DMS 273 treated with DMSO at 0.1 percent for 48 hours (cell line): ENCODE measurements at regions not wholly inside any gene's neighbourhood (a gene's known extent, or its start where the extent isn't known, plus 50 kb on each side); places are given as distances from the start of the nearest gene placed in this dataset.
"Not testable (repeated sequence)": the region's sequence is repeated elsewhere in the genome, so short reads cannot be mapped to it uniquely, and the experiment has no call there.

Source experiments
- DNase-seq: peaks from one replicate; lab custom pipeline; 2025; lab: John Stamatoyannopoulos, UW

GRCh38 chr1:143764831-143765230 is 207.0 kb downstream of the FAM72C start:
- not testable (repeated sequence) for DNase-seq

DNA sequence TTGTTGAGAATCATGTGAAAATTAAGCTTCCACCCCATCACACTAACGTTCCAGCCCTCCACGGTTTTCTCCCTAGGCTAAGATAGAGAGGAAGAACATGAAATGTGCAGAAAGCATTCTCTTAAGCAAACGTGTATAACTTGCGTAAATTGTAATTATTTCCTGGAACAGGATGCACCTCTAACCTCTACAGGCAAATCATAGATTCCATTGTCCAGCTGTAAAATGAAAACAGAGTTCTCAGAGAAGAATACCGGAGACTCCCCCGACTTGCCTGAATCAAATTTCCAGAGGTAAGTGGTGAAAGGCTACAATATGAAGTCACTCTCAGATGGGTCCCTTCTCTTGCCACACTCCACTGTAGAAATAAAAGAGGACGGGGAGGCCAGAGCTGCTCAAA is 211.4 kb downstream of the FAM72C start:
- not testable (repeated sequence) for DNase-seq

DNA sequence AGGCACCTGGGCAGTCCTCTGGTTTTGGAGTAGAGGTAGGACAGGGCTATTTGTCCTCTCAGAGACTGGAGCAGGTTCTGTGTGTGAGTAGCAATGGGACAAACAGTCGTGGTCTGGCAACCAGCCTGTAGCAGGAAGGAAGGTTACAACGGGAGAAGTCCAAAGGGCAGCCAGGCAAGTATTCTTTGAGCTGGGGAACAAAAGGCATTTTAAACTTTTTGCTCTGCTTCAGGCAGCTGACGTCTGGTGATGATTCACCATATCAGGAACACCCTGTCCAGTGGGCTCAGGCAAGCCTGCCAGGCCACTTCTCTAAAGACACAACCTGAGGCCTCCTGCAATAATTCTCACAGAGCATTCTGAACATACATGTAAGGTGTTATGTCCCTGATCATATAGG is 215.8 kb downstream of the FAM72C start:
- not testable (repeated sequence) for DNase-seq

- no peak for DNase-seq
Measured at GRCh38 chr1:143748906-143749305, 222.9 kb downstream of the FAM72C start.

GRCh38 chr1:143736562-143736961 is 235.2 kb downstream of the FAM72C start:
- DNase-seq: no peak

GRCh38 chr1:143735764-143736461 is 235.9 kb downstream of the FAM72C start:
- peak; percentile 4 for DNase-seq

GRCh38 chr1:143734261-143734660 is 237.5 kb downstream of the FAM72C start:
- not testable (repeated sequence) for DNase-seq

- DNase-seq: not testable (repeated sequence)
Measured at GRCh38 chr1:143730890-143731289, 240.9 kb downstream of the FAM72C start.

DNA sequence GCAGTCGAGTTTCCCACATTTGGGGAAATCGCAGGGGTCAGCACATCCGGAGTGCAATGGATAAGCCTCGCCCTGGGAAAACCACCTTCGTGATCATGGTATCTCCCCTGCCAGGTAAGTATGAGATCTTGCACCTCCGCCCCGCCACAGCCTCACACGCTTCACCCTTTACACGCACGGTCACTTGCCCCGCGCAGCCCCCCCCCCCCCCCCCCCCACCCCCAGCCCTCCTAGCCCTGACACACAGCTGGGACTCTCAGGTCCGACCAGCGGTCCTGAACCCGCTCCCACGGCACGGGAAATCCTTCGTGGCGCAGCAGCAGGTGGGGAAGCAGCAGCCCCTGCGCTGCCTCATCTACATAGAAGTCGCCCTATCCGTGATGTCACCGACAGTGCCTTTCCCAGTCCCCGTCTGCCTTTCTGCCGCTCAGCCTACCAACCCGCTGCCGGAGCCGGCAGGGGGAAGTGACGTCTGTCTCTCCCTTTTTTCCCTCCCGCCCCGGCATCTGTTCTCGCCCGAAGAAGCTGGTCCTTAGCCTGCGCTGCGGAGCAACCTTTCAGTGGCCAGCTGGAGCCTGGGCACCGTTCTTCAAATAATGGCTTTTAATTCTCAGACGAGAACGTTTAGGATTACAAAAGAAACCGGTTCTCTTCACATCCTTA is 242.2 kb downstream of the FAM72C start:
- DNase-seq: not testable (repeated sequence)

DNA sequence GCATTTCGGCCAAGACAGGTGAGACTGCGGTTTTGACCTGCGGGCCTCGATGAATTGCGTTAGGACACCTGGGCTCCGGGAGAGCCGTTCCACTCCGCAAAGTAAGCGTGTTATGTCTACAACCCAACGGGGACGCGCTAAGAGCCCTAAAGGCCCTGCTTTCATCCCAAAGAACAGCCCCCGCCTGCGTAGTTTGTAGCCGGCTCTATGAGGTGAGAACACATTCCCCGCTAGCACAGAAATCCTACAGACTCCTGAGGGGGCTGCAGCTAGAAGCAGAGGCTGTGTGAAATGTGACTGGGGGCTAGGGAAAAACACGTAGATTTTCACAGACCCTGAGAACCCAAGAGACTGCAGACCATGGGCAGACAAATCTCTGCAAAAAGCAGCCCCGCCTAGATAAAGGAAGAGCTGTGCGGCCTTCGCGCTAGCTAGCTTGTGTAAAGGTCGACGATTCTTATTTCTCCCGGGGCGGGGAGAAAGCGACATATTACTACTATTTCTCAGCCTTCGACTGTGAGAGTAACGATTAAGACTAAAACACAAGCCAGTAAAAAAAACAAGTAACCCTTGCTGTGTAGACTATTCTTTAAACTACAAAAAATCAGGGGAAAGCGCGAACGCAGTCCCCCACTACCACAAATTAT is 242.9 kb downstream of the FAM72C start:
- not testable (repeated sequence) for DNase-seq

DNA sequence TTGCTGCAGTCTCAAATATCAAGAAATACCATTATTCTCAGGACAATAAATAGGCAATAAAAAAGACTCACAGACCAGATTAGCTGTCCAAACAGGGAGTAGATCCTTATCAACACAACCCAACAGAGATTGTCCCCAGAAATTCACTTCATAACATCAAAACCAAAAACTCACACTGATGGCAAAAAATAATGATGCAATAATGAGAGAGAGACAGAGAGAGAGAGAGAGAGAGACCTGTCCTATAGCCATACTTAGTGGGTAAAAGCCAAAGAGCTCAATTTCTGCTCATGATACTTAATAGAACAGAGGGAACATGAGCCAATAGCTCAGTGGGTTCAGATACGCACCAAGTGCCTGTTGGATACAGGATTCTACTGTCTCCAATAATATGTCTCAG is 244.5 kb downstream of the FAM72C start:
- no peak for DNase-seq

DNA sequence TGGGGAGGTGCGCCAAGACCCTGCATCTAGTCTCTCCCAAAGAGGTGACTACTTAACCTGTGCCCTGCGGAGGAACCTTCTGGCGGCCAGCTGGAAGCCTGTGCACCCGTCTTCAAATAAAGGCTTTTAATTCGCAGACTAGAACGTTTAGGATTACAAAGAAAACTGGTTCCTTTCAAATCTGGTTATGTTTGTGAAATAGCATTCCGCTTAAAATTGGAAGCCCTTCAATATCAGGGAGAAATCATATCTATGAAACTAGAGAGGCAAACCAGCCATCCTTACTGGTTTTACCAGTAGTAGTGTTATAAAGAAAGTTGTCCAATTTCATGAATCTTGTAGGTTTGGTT is 250.8 kb downstream of the FAM72C start:
- no peak for DNase-seq

- DNase-seq: no peak
Measured at GRCh38 chr1:143720087-143721023, 251.4 kb downstream of the FAM72C start.

DNA sequence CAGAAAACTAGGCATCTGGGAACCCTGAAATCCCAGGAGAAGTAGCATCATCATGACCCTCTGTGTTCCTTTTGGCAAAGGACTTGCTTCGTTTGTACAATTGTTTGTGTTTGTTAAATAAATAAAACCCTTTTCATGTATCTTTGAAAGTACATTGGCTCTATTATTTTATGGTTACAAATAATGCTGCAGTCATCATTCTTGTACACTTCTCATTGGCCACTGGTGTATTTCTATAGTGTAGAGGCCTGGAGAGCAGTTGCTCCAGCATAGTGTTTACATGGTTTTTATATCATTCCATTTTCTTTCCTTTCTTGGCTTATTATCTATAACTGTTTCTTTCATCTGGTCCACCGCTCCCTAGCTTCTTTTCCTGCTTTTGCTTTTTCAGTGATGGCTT is 253.3 kb downstream of the FAM72C start:
- DNase-seq: no peak

DNA sequence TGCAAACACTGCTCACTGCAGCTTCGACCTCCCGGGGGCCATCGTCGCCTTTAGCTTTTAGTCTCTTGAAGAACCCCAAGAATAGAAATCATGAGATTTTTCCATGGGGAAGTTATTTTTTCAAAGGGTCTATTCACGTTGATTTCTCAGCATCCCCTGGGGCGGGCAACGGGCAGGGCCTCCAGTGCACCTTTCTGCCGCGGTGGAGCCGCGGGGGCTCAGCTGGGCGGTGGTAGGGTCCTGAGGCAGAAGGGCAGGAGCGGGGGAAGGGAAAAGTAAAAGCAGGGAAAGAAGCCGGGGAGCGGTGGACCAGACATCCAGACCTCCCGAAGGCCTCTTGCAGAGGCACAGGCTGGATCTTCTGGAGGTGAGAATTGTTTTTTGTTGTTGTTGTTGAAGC is 253.8 kb downstream of the FAM72C start:
- no peak for DNase-seq

DNA sequence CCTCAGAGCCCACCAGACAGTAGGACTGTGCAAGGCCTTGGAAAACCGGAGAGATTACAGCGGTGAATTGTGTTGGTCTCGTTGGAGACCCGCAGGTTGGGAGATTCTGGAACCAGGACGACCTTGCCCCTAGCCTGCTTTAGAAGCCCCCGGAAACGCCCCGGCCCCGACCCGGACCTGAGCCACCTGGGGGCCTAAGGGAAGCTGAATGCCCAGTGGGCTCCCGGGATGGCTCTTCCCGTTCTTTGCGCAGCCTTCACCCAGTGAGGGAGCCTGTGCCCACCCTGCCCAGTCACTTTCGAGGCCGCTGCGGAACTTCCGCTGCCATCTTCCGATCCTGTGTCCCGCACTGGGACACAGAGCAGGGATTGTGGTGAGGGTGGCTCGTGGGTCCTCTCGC is 254.4 kb downstream of the FAM72C start:
- no peak for DNase-seq

DNA sequence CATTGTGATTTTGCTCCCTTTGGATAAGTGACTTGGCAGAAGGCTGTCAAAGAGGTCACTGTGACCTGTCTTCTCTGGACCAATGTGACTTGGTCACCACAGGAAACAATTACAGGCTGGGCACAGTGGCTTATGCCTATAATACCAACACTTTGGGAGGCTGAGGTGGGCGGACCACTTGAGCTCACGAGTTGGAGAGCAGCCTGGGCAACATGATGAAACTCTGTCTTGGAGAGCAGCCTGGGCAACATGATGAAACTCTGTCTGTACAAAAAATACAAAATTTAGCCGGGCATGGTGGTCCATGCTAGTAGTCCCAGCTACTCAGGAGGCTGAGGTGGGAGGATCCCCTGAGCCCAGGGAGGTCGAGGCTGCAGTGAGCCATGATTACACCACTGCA is 256.9 kb downstream of the FAM72C start:
- DNase-seq: not testable (repeated sequence)

DNA sequence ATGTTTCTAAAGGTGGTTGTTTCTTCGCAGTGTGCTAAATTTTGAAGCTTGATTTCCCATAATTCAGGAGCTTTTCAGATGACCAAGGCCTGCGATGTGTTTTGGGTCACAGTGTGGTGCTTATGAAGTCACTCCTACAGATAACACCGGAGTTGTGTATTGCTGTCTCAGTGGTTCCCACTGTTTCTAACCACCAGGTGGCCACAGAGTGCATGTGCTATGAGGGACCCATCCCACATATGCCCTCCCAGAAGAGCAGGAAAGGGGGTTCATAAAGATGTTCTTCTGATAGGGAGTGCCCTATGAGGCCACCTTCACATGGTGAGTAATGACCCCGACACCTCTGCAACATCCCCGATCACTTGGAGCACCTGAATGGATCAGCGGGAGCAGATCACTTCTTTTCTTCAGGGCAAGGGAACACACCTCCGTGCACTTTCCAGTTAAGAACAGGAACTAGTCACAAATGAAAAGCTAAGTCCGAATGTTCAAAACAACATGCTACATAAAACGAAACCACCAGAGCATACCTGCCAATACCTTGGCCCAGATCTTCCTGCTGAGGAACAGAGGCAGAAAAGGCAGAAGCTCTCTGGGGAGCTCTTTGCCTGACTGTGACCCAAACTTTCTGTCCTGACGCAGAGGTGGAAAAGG is 262.1 kb downstream of the FAM72C start:
- DNase-seq: not testable (repeated sequence)

DNA sequence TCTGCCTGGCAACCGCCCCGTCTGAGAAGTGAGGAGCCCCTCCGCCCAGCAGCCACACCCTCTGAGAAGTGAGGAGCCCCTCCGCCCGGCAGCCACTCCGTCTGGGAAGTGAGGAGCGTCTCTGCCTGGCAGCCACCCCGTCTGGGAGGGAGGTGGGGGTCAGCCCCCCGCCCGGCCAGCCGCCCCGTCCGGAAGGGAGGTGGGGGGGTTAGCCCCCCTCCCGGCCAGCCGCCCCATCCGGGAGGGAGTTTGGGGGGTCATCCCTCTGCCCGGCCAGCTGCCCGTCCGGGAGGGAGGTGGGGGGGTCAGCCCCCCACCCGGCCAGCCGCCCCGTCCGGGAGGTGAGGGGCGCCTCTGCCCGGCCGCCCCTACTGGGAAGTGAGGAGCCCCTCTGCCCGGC is 269.0 kb downstream of the FAM72C start:
- not testable (repeated sequence) for DNase-seq

DNA sequence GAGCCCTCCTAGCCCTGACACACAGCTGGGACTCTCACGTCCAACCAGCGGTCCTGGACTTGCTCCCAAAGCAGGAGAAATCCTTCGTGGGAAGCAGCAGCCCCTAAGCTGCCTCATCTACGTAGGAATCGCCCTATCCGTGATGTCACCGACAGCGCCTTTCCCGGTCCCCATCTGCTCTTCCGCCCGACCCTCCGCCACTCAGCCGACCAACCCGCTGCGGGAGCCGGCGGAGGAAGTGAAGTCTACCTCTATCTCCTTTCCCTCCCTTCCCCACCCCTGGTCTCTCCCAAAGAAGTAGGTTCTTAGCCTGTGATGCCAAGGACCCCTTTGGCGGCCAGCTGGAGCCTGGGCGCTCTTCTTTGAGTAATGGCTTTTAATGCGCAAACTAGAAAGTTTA is 272.1 kb downstream of the FAM72C start:
- no peak for DNase-seq

GRCh38 chr1:143699115-143699514 is 272.7 kb downstream of the FAM72C start:
- no peak for DNase-seq

GRCh38 chr1:143698016-143698415 is 273.8 kb downstream of the FAM72C start:
- DNase-seq: no peak
